Neural progenitor cell (in vitro differentiated cells): ENCODE measurements at regions not wholly inside any gene's neighbourhood (a gene's known extent, or its start where the extent isn't known, plus 50 kb on each side); places are given as distances from the start of the nearest gene placed in this dataset.

Experiments used
- DNase-seq: peaks from one replicate; pipeline ENCODE4 v3.0.0-alpha.2; 2016; ENCODE audit warnings: low spot score
- H2AFZ ChIP-seq: fragments of 200-600 bp; sonication (generic); replicated peaks from 2 replicates; pipeline ENCODE4 v1.6.1; 2016; ENCODE audit warnings: antibody characterized with exemption
- H3F3A ChIP-seq: fragments of 200-600 bp; sonication (generic); 2 replicates; pipeline ENCODE4 v1.6.1; 2016; ENCODE audit warnings: antibody characterized with exemption, low read depth
- H3K27ac ChIP-seq: fragments of 200-600 bp; sonication (generic); 2 replicates; pipeline ENCODE4 v1.5.1; 2016; ENCODE audit warnings: mild to moderate bottlenecking
- H3K27me3 ChIP-seq: fragments of 200-600 bp; sonication (generic); 2 replicates; pipeline ENCODE4 v1.6.1; 2016; ENCODE audit warnings: mild to moderate bottlenecking, moderate library complexity
- H3K36me3 ChIP-seq: fragments of 200-600 bp; sonication (generic); 2 replicates; pipeline ENCODE4 v1.5.1; 2016
- H3K4me1 ChIP-seq: fragments of 200-600 bp; sonication (generic); 2 replicates; pipeline ENCODE4 v1.6.1; 2016; ENCODE audit warnings: mixed run types
- H3K4me2 ChIP-seq: fragments of 200-600 bp; sonication (generic); 2 replicates; pipeline ENCODE4 v1.6.1; 2016
- H3K4me3 ChIP-seq: fragments of 200-600 bp; sonication (generic); 2 replicates; pipeline ENCODE4 v1.5.1; 2016
- H3K79me2 ChIP-seq: fragments of 200-600 bp; sonication (generic); 2 replicates; pipeline ENCODE4 v1.6.1; 2016; ENCODE audit warnings: low read depth
- H3K9ac ChIP-seq: fragments of 200-600 bp; sonication (generic); 2 replicates; pipeline ENCODE4 v1.6.1; 2016
- H3K9me3 ChIP-seq: fragments of 200-600 bp; sonication (generic); 2 replicates; pipeline ENCODE4 v1.5.1; 2016; ENCODE audit warnings: low read depth
- H4K20me1 ChIP-seq: fragments of 200-600 bp; sonication (generic); 2 replicates; pipeline ENCODE4 v1.6.1; 2016; ENCODE audit warnings: low read depth
- H3K27ac Mint-ChIP-seq: 3 replicates; pipeline ENCODE4 v1.8.0; 2021; ENCODE audit warnings: mixed read lengths
- H3K27me3 Mint-ChIP-seq: 2 replicates; pipeline ENCODE4 v1.8.0; 2022; ENCODE audit warnings: low read depth, mild to moderate bottlenecking, inconsistent platforms, moderate library complexity, mixed read lengths; ENCODE audit not compliant: insufficient read depth
- H3K36me3 Mint-ChIP-seq: 3 replicates; pipeline ENCODE4 v1.8.0; 2021; ENCODE audit warnings: mixed read lengths
- H3K4me1 Mint-ChIP-seq: 3 replicates; pipeline ENCODE4 v1.8.0; 2021; ENCODE audit warnings: mixed read lengths
- H3K4me3 Mint-ChIP-seq: 3 replicates; pipeline ENCODE4 v1.8.0; 2021; ENCODE audit warnings: mild to moderate bottlenecking, moderate library complexity, mixed read lengths
- H3K9me3 Mint-ChIP-seq: 3 replicates; pipeline ENCODE4 v1.8.0; 2020; ENCODE audit warnings: mixed read lengths
- CTCF ChIP-seq: fragments of 200-600 bp; sonication (generic); IDR thresholded peaks from 2 replicates; pipeline ENCODE4 v1.5.1; 2017; ENCODE audit warnings: antibody characterized with exemption, mild to moderate bottlenecking
- EZH2 ChIP-seq: fragments of 200-600 bp; sonication (generic); IDR thresholded peaks from 2 replicates; pipeline ENCODE4 v1.6.1; 2017; ENCODE audit warnings: antibody characterized with exemption, mild to moderate bottlenecking, moderate library complexity
- EZH2phosphoT487 ChIP-seq: fragments of 200-600 bp; sonication (generic); IDR thresholded peaks from 2 replicates; pipeline ENCODE4 v1.6.1; 2017; ENCODE audit warnings: antibody characterized with exemption

GRCh38 chr4:154004507-154005170, 215.8 kb upstream of the SFRP2 start:
- no peaks in the 10 kb centered on the region for H3K27me3 ChIP-seq
- DNase-seq = no peak
- Mint-ChIP-seq H3K36me3 (peaks cover 4% of the 10 kb centered on the region), H3K27ac (peak overlapping the region; percentile 21), H3K4me3 (no peak overlapping the region), H3K9me3 (peaks cover 10% of the 10 kb centered on the region), H3K27me3 (no peaks in the 10 kb centered on the region), H3K4me1 (peaks cover 2% of the 10 kb centered on the region)
- no peaks in the 10 kb centered on the region for H3K9me3 ChIP-seq
- H3K27ac ChIP-seq = no peak overlapping the region
- H3F3A ChIP-seq = no peaks in the 10 kb centered on the region
- H2AFZ ChIP-seq = no peak overlapping the region
- H3K4me1 ChIP-seq = no peaks in the 10 kb centered on the region
- no peaks in the 10 kb centered on the region for H3K79me2 ChIP-seq
- H3K36me3 ChIP-seq = no peaks in the 10 kb centered on the region
- H4K20me1 ChIP-seq = no peaks in the 10 kb centered on the region
- H3K4me3 ChIP-seq = no peak overlapping the region
- TF ChIP-seq CTCF (no peak), EZH2 (no peak), EZH2phosphoT487 (no peak)
- H3K9ac ChIP-seq = no peak overlapping the region
- no peak overlapping the region for H3K4me2 ChIP-seq

- Mint-ChIP-seq H3K27me3 (no peaks in the 10 kb centered on the region), H3K4me3 (no peak overlapping the region), H3K4me1 (peaks cover 2% of the 10 kb centered on the region), H3K27ac (peak overlapping the region; percentile 44), H3K9me3 (peaks cover 10% of the 10 kb centered on the region), H3K36me3 (peaks cover 6% of the 10 kb centered on the region)
- Histone ChIP-seq H3K27me3 (no peaks in the 10 kb centered on the region), H3K9ac (no peak overlapping the region), H2AFZ (no peak overlapping the region), H3K4me1 (no peaks in the 10 kb centered on the region), H4K20me1 (no peaks in the 10 kb centered on the region), H3K9me3 (no peaks in the 10 kb centered on the region), H3K4me3 (no peak overlapping the region), H3K27ac (no peak overlapping the region), H3K79me2 (no peaks in the 10 kb centered on the region), H3K36me3 (no peaks in the 10 kb centered on the region), H3K4me2 (no peak overlapping the region), H3F3A (no peaks in the 10 kb centered on the region)
- TF ChIP-seq CTCF (no peak), EZH2phosphoT487 (no peak), EZH2 (no peak)
- no peak for DNase-seq
Observed at GRCh38 chr4:154004016-154004415, 215.1 kb upstream of the SFRP2 start.

- H3K4me2 ChIP-seq = no peak overlapping the region
- DNase-seq = no peak
- no peak for TF ChIP-seq EZH2phosphoT487
- TF ChIP-seq CTCF = no peak
- TF ChIP-seq EZH2 = no peak
- no peaks in the 10 kb centered on the region for H4K20me1 ChIP-seq
- Mint-ChIP-seq H3K4me3 (no peak overlapping the region), H3K27me3 (no peaks in the 10 kb centered on the region), H3K36me3 (peaks cover 13% of the 10 kb centered on the region), H3K4me1 (peaks cover 2% of the 10 kb centered on the region), H3K9me3 (peaks cover 9% of the 10 kb centered on the region), H3K27ac (no peak overlapping the region)
- no peak overlapping the region for H3K27ac ChIP-seq
- no peaks in the 10 kb centered on the region for H3K27me3 ChIP-seq
- no peak overlapping the region for H3K9ac ChIP-seq
- H3K79me2 ChIP-seq = no peaks in the 10 kb centered on the region
- H3F3A ChIP-seq = no peaks in the 10 kb centered on the region
- H3K36me3 ChIP-seq = no peaks in the 10 kb centered on the region
- no peaks in the 10 kb centered on the region for H3K4me1 ChIP-seq
- H3K4me3 ChIP-seq = no peak overlapping the region
- H2AFZ ChIP-seq = no peak overlapping the region
- no peaks in the 10 kb centered on the region for H3K9me3 ChIP-seq
Observed at GRCh38 chr4:154003378-154003777, 214.5 kb upstream of the SFRP2 start.
